ENCODE measurements at regions not wholly inside any gene's neighbourhood (a gene's known extent, or its start where the extent isn't known, plus 50 kb on each side); places are given as distances from the start of the nearest gene placed in this dataset.
A peak's percentile ranks its signal among the peaks of the same experiment; 100 is the strongest.

GRCh38 chr22:27573280-27574001 is 228.1 kb downstream of the MN1 start:
- Histone ChIP-seq H3K27ac (ENCODE audit: low read depth in 2 of 2, low read length in 2 of 2) (no peak overlapping the region), H3K36me3 (ENCODE audit: control insufficient read depth in 2 of 3, insufficient read depth in 3 of 3, low read length in 3 of 3) (no peaks in the 10 kb centered on the region), H3K9me3 (ENCODE audit: control insufficient read depth in 2 of 3, insufficient read depth in 1 of 3, low read length in 3 of 3) (peaks cover 0 to 6% (median 0%) of the 10 kb centered on the region in 3 donors), H3K4me3 (ENCODE audit: low read length in 3 of 3) (no peak overlapping the region), H3K27me3 (ENCODE audit: control insufficient read depth, insufficient read depth, low read length) (no peaks in the 10 kb centered on the region), H3K9ac (ENCODE audit: low read length in 3 of 3) (no peak overlapping the region), H3K4me1 (ENCODE audit: control insufficient read depth in 2 of 3, insufficient read depth in 2 of 3, low read depth in 1 of 3, low read length in 3 of 3) (peaks cover 3 to 5% (median 4%) of the 10 kb centered on the region in 3 donors)
- TF ChIP-seq, protein P1, sequence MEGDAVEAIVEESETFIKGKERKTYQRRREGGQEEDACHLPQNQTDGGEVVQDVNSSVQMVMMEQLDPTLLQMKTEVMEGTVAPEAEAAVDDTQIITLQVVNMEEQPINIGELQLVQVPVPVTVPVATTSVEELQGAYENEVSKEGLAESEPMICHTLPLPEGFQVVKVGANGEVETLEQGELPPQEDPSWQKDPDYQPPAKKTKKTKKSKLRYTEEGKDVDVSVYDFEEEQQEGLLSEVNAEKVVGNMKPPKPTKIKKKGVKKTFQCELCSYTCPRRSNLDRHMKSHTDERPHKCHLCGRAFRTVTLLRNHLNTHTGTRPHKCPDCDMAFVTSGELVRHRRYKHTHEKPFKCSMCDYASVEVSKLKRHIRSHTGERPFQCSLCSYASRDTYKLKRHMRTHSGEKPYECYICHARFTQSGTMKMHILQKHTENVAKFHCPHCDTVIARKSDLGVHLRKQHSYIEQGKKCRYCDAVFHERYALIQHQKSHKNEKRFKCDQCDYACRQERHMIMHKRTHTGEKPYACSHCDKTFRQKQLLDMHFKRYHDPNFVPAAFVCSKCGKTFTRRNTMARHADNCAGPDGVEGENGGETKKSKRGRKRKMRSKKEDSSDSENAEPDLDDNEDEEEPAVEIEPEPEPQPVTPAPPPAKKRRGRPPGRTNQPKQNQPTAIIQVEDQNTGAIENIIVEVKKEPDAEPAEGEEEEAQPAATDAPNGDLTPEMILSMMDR (IDR thresholded peaks at IDR 0.05; ENCODE audit: borderline replicate concordance, extremely low read depth, insufficient read depth): no peak
- FAIRE-seq (no peak), DNase-seq (peak in 3 of 5 donors; percentile 50 to 72 (median 64))
- intact Hi-C loops (cut with DNase I): no loop called here

DNA sequence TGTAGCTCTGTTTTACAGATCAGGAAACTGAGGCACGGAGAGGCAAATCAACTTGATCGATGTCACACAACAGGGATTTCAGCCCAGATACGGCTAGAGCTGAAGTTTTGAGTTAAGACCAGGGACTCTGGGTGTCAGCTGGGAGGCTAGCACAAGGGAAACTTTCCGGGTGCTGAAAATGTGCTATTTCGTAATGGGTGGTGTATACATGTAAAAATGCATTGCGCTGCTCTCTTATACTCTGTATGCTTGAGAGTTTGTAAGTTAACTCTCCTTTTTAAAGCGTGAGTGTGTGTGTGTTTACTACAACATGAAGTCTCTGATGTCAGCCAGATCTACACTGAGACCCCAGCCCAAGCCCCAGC is 227.6 kb downstream of the MN1 start:
- H3K36me3 ChIP-seq (ENCODE audit: control insufficient read depth in 2 of 3, insufficient read depth in 3 of 3, low read length in 3 of 3): no peaks in the 10 kb centered on the region
- no peaks in the 10 kb centered on the region for H3K27me3 ChIP-seq (ENCODE audit: control insufficient read depth, insufficient read depth, low read length)
- H3K4me1 ChIP-seq (ENCODE audit: control insufficient read depth in 2 of 3, insufficient read depth in 2 of 3, low read depth in 1 of 3, low read length in 3 of 3): peaks cover 3 to 5% (median 4%) of the 10 kb centered on the region in 3 donors
- no peak overlapping the region for H3K27ac ChIP-seq (ENCODE audit: low read depth in 2 of 2, low read length in 2 of 2)
- FAIRE-seq (no peak), DNase-seq (no peak)
- TF ChIP-seq, protein P1 (IDR thresholded peaks at IDR 0.05; ENCODE audit: borderline replicate concordance, extremely low read depth, insufficient read depth): no peak
- intact Hi-C loops (cut with DNase I): no loop called here
- no peak overlapping the region for H3K9ac ChIP-seq (ENCODE audit: low read length in 3 of 3)
- H3K4me3 ChIP-seq (ENCODE audit: low read length in 3 of 3): no peak overlapping the region
- H3K9me3 ChIP-seq (ENCODE audit: control insufficient read depth in 2 of 3, insufficient read depth in 1 of 3, low read length in 3 of 3): peaks cover 0 to 6% (median 0%) of the 10 kb centered on the region in 3 donors

GRCh38 chr22:27574651-27575050 is 226.9 kb downstream of the MN1 start:
- intact Hi-C loops (cut with DNase I): no loop called here
- FAIRE-seq (no peak), DNase-seq (no peak)
- TF ChIP-seq, protein P1 (IDR thresholded peaks at IDR 0.05; ENCODE audit: borderline replicate concordance, extremely low read depth, insufficient read depth): no peak
- peaks cover 0 to 6% (median 0%) of the 10 kb centered on the region in 3 donors for H3K9me3 ChIP-seq (ENCODE audit: control insufficient read depth in 2 of 3, insufficient read depth in 1 of 3, low read length in 3 of 3)
- no peaks in the 10 kb centered on the region for H3K27me3 ChIP-seq (ENCODE audit: control insufficient read depth, insufficient read depth, low read length)
- no peaks in the 10 kb centered on the region for H3K36me3 ChIP-seq (ENCODE audit: control insufficient read depth in 2 of 3, insufficient read depth in 3 of 3, low read length in 3 of 3)
- no peak overlapping the region for H3K9ac ChIP-seq (ENCODE audit: low read length in 3 of 3)
- H3K4me1 ChIP-seq (ENCODE audit: control insufficient read depth in 2 of 3, insufficient read depth in 2 of 3, low read depth in 1 of 3, low read length in 3 of 3): peaks cover 3 to 5% (median 4%) of the 10 kb centered on the region in 3 donors
- H3K27ac ChIP-seq (ENCODE audit: low read depth in 2 of 2, low read length in 2 of 2): no peak overlapping the region
- no peak overlapping the region for H3K4me3 ChIP-seq (ENCODE audit: low read length in 3 of 3)

All from kidney (tissue), 13 donors.